ENCODE measurements at regions not wholly inside any gene's neighbourhood (a gene's known extent, or its start where the extent isn't known, plus 50 kb on each side); places are given as distances from the start of the nearest gene placed in this dataset.
A peak's percentile ranks its signal among the peaks of the same experiment; 100 is the strongest.
"Not testable (repeated sequence)": the region's sequence is repeated elsewhere in the genome, so short reads cannot be mapped to it uniquely, and the experiment has no call there.

DNA sequence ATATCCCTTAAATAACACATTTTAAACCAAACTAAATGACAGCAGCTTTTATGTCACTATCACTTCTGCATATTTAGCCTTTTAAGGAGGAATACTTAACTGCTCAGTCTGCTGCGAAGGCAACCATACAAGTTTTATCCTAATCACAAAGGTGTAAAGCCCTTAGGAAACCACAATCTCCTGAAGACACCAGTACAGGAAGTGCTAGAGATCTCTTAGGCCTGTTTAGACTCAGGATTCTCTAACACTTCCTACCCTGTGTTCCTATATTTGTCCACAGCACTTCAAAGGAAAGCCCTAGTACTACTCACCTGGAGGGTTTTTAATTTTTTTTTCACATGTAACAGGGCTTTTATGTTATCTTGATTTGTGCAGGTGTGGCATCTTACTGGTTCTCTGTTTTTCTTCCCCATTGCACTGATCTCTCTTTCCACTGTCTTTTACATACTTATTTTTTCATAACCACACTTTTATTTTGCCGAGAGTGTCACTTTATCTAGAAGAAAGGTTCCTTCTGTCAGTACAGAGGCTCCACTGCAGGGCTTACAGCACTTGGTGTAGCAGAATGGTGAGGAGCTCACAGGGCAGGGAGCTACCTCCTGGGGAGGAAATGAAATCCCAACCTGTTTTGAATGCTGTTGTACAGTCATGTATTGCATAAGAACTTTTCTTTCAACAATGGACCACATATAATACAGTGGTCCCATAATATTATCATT, 1060.6 kb upstream of the ACO1 start:
- TF ChIP-seq, protein P1, sequence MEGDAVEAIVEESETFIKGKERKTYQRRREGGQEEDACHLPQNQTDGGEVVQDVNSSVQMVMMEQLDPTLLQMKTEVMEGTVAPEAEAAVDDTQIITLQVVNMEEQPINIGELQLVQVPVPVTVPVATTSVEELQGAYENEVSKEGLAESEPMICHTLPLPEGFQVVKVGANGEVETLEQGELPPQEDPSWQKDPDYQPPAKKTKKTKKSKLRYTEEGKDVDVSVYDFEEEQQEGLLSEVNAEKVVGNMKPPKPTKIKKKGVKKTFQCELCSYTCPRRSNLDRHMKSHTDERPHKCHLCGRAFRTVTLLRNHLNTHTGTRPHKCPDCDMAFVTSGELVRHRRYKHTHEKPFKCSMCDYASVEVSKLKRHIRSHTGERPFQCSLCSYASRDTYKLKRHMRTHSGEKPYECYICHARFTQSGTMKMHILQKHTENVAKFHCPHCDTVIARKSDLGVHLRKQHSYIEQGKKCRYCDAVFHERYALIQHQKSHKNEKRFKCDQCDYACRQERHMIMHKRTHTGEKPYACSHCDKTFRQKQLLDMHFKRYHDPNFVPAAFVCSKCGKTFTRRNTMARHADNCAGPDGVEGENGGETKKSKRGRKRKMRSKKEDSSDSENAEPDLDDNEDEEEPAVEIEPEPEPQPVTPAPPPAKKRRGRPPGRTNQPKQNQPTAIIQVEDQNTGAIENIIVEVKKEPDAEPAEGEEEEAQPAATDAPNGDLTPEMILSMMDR (conservative IDR thresholded peaks at IDR 0.05; ENCODE audit: low read depth, low read length), result no peak
- no peak overlapping the region for H3K4me3 ChIP-seq (ENCODE audit: low read depth, low read length)
- DNase-seq (ENCODE audit: low read depth), result peak; percentile 49

DNA sequence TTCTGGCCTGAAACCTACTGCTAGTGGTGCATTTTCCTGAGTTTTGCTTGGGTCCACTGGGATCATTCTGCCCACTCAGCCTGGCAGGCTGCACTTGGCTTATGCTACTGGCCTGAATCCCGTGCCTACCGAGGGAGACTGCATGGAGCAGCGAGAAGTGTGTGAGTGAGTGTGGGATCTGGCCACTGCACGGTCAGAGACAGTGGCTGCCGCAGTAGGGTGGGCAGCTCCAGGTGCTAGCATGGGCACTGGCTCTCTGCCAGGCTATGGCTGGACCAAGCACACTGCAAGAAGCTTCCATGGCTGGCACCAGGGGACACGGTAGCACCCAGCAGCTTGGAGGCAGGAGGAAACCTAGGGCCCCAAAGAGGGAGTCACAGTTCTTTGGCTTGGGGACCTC, 1058.7 kb upstream of the ACO1 start:
- no peak for DNase-seq (ENCODE audit: low read depth)
- no peak overlapping the region for H3K4me3 ChIP-seq (ENCODE audit: low read depth, low read length)
- TF ChIP-seq, protein P1 (conservative IDR thresholded peaks at IDR 0.05; ENCODE audit: low read depth, low read length), result no peak

DNA sequence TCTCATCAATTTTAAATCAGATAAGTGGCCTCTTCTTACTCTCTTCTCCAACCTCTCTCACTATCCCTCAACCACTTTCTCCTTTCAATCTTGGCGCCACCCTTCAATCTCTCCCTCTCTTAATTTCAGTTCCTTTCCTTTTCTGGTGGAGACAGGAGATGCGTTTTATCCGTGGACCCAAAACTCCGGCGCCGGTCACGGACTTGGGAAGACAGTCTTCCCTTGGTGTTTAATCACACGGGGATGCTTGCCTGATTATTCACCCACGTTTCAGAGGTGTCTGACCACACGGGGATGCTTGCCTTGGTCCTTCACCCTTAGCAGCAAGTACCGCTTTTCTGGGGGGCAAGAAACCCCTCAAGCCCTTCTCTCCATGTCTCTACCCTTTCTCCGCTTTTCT, 1057.6 kb upstream of the ACO1 start:
- not testable (repeated sequence) for DNase-seq (ENCODE audit: low read depth); H3K4me3 ChIP-seq (ENCODE audit: low read depth, low read length)

DNA sequence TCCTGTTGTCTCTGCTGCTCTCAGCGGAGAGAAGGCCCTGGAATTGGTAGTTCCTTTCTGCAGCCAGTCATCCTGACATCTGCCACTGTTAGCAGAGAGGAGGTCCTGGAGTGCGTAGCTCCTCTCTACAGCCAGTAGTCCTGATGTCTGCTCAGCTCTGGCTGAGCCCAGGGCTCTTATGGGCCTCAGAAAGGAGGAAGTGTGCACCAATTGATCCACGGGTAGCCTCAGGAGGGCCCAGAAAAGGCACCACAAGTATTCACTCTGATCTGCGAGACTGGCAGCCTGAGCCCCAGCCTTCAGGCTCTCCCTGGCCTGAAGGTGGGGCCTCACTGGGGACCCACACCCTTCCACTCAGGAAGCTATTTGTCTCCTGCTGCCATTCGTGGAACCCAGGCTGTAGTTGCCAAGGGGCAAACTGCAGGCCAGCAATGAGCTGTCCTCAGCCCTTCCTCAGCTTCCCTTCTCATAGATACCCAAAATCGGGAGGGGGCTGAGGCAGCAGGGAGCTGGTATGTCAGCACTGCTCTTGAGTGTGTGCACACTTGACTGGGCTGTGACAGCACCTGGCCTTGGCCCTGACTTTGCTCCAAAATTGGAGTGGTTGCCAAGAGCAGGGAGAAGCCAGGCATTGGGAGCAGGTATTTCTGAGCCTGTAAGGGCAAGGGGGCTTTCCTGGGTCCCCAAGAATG, 1049.5 kb upstream of the ACO1 start:
- TF ChIP-seq, protein P1 (conservative IDR thresholded peaks at IDR 0.05; ENCODE audit: low read depth, low read length), result no peak
- H3K4me3 ChIP-seq (ENCODE audit: low read depth, low read length), result no peak overlapping the region
- no peak for DNase-seq (ENCODE audit: low read depth)

DNA sequence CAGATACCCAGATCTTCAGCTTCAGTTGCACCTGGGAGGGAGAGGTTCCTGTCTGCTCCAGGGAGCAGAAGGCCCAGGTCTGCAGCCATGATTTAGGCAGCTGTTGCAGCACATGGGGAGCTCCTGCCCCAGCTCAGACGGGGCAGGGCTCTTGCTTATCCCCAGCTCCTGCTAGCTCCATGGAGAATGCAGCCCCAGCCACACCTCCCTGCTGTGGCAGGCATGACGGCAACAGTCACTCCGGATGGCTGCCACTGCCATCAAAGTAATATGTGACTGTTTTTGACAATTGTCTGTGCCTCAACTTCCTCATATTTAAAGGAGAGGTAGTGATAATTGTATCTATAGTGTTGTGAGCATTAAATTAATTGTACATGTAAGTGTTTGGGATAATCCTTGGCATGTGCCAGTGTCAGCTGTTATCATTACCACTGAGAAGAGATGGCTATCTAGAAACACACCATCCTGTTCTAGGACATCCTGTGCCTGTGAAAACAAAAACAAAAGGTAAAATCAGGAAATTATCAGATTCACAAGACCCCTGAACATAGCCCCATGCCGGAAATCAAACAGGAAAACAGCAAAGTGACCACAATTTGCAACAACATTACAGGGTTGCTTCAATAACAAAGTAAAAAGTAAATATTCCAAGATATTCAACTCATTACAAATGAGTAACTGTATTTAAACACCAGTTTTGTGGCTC, 1048.8 kb upstream of the ACO1 start:
- TF ChIP-seq, protein P1 (conservative IDR thresholded peaks at IDR 0.05; ENCODE audit: low read depth, low read length), result no peak
- no peak for DNase-seq (ENCODE audit: low read depth)
- no peak overlapping the region for H3K4me3 ChIP-seq (ENCODE audit: low read depth, low read length)

DNA sequence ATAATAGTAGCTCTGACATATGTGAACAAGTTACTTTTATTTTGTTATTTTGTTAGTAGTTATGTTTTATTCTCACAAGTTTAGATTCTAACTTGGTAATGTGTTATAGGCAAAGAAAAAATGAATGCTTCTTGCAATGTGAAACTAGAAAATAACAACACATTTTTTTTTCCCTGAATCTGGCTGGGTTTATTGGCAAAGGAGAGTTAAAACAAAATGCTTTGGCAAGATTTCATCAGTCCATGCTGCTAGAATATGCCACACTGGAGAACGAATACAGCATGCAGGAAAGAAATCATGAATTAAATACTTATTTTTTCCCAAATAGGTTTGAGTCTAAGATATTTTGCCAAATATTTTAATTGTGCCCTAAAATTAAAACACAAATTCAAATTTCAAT, 1048.1 kb upstream of the ACO1 start:
- H3K4me3 ChIP-seq (ENCODE audit: low read depth, low read length), result no peak overlapping the region
- TF ChIP-seq, protein P1 (conservative IDR thresholded peaks at IDR 0.05; ENCODE audit: low read depth, low read length), result no peak
- peak; percentile 15 for DNase-seq (ENCODE audit: low read depth)

DNA sequence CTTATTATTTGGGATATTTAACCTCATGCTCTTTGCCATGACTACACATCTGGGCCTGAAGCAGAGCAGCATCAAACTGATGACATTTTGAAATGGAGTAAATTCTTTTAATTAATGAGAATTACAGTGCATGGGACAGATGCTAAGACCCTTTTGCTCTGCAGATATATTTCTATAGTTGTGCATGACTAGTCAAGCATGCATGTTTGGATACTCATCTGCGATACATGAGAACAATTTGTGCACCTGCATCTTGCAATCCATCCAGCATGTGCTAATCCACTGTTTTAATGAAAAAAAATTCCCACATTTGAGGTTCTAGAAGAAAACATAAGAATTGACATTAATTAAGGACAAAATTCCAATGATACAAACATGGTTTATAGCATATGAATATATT, 1047.6 kb upstream of the ACO1 start:
- DNase-seq (ENCODE audit: low read depth), result no peak
- no peak overlapping the region for H3K4me3 ChIP-seq (ENCODE audit: low read depth, low read length)
- TF ChIP-seq, protein P1 (conservative IDR thresholded peaks at IDR 0.05; ENCODE audit: low read depth, low read length), result no peak

All from choroid plexus epithelial cell (primary cell).